Neural progenitor cell (in vitro differentiated cells): ENCODE measurements at regions not wholly inside any gene's neighbourhood (a gene's known extent, or its start where the extent isn't known, plus 50 kb on each side); places are given as distances from the start of the nearest gene placed in this dataset.

ENCODE experiments used
- DNase-seq: peaks from one replicate; pipeline ENCODE4 v3.0.0-alpha.2; 2016; ENCODE audit warnings: low spot score
- H2AFZ ChIP-seq: fragments of 200-600 bp; sonication (generic); replicated peaks from 2 replicates; pipeline ENCODE4 v1.6.1; 2016; ENCODE audit warnings: antibody characterized with exemption
- H3F3A ChIP-seq: fragments of 200-600 bp; sonication (generic); 2 replicates; pipeline ENCODE4 v1.6.1; 2016; ENCODE audit warnings: antibody characterized with exemption, low read depth
- H3K27ac ChIP-seq: fragments of 200-600 bp; sonication (generic); 2 replicates; pipeline ENCODE4 v1.5.1; 2016; ENCODE audit warnings: mild to moderate bottlenecking
- H3K27me3 ChIP-seq: fragments of 200-600 bp; sonication (generic); 2 replicates; pipeline ENCODE4 v1.6.1; 2016; ENCODE audit warnings: mild to moderate bottlenecking, moderate library complexity
- H3K36me3 ChIP-seq: fragments of 200-600 bp; sonication (generic); 2 replicates; pipeline ENCODE4 v1.5.1; 2016
- H3K4me1 ChIP-seq: fragments of 200-600 bp; sonication (generic); 2 replicates; pipeline ENCODE4 v1.6.1; 2016; ENCODE audit warnings: mixed run types
- H3K4me2 ChIP-seq: fragments of 200-600 bp; sonication (generic); 2 replicates; pipeline ENCODE4 v1.6.1; 2016
- H3K4me3 ChIP-seq: fragments of 200-600 bp; sonication (generic); 2 replicates; pipeline ENCODE4 v1.5.1; 2016
- H3K79me2 ChIP-seq: fragments of 200-600 bp; sonication (generic); 2 replicates; pipeline ENCODE4 v1.6.1; 2016; ENCODE audit warnings: low read depth
- H3K9ac ChIP-seq: fragments of 200-600 bp; sonication (generic); 2 replicates; pipeline ENCODE4 v1.6.1; 2016
- H3K9me3 ChIP-seq: fragments of 200-600 bp; sonication (generic); 2 replicates; pipeline ENCODE4 v1.5.1; 2016; ENCODE audit warnings: low read depth
- H4K20me1 ChIP-seq: fragments of 200-600 bp; sonication (generic); 2 replicates; pipeline ENCODE4 v1.6.1; 2016; ENCODE audit warnings: low read depth
- H3K27ac Mint-ChIP-seq: 3 replicates; pipeline ENCODE4 v1.8.0; 2021; ENCODE audit warnings: mixed read lengths
- H3K27me3 Mint-ChIP-seq: 2 replicates; pipeline ENCODE4 v1.8.0; 2022; ENCODE audit warnings: low read depth, mild to moderate bottlenecking, inconsistent platforms, moderate library complexity, mixed read lengths; ENCODE audit not compliant: insufficient read depth
- H3K36me3 Mint-ChIP-seq: 3 replicates; pipeline ENCODE4 v1.8.0; 2021; ENCODE audit warnings: mixed read lengths
- H3K4me1 Mint-ChIP-seq: 3 replicates; pipeline ENCODE4 v1.8.0; 2021; ENCODE audit warnings: mixed read lengths
- H3K4me3 Mint-ChIP-seq: 3 replicates; pipeline ENCODE4 v1.8.0; 2021; ENCODE audit warnings: mild to moderate bottlenecking, moderate library complexity, mixed read lengths
- H3K9me3 Mint-ChIP-seq: 3 replicates; pipeline ENCODE4 v1.8.0; 2020; ENCODE audit warnings: mixed read lengths
- CTCF ChIP-seq: fragments of 200-600 bp; sonication (generic); IDR thresholded peaks from 2 replicates; pipeline ENCODE4 v1.5.1; 2017; ENCODE audit warnings: antibody characterized with exemption, mild to moderate bottlenecking
- EZH2 ChIP-seq: fragments of 200-600 bp; sonication (generic); IDR thresholded peaks from 2 replicates; pipeline ENCODE4 v1.6.1; 2017; ENCODE audit warnings: antibody characterized with exemption, mild to moderate bottlenecking, moderate library complexity
- EZH2phosphoT487 ChIP-seq: fragments of 200-600 bp; sonication (generic); IDR thresholded peaks from 2 replicates; pipeline ENCODE4 v1.6.1; 2017; ENCODE audit warnings: antibody characterized with exemption

GRCh38 chr1:217331698-217332097 lies 299.2 kb downstream of the GPATCH2 start:
- Histone ChIP-seq H3K79me2 (no peaks in the 10 kb centered on the region), H2AFZ (no peak overlapping the region), H3K4me1 (no peaks in the 10 kb centered on the region), H4K20me1 (no peaks in the 10 kb centered on the region), H3K9ac (no peak overlapping the region), H3K36me3 (no peaks in the 10 kb centered on the region), H3K27ac (no peak overlapping the region), H3F3A (no peaks in the 10 kb centered on the region), H3K4me2 (no peak overlapping the region), H3K27me3 (no peaks in the 10 kb centered on the region), H3K4me3 (no peak overlapping the region), H3K9me3 (no peaks in the 10 kb centered on the region)
- H3K4me3 Mint-ChIP-seq = no peak overlapping the region
- H3K9me3 Mint-ChIP-seq = peaks cover 14% of the 10 kb centered on the region
- H3K36me3 Mint-ChIP-seq = no peaks in the 10 kb centered on the region
- H3K27me3 Mint-ChIP-seq = peaks cover 2% of the 10 kb centered on the region
- no peaks in the 10 kb centered on the region for H3K4me1 Mint-ChIP-seq
- DNase-seq = no peak
- no peak for TF ChIP-seq EZH2phosphoT487
- TF ChIP-seq EZH2 = no peak
- TF ChIP-seq CTCF = no peak
- H3K27ac Mint-ChIP-seq = no peak overlapping the region

- no peaks in the 10 kb centered on the region for H4K20me1 ChIP-seq
- no peak overlapping the region for H3K4me3 Mint-ChIP-seq
- H3K27me3 ChIP-seq = no peaks in the 10 kb centered on the region
- H3K36me3 ChIP-seq = no peaks in the 10 kb centered on the region
- no peak overlapping the region for H3K27ac ChIP-seq
- H3K79me2 ChIP-seq = no peaks in the 10 kb centered on the region
- TF ChIP-seq EZH2 (no peak), CTCF (no peak), EZH2phosphoT487 (no peak)
- no peak overlapping the region for H3K9ac ChIP-seq
- H3K27ac Mint-ChIP-seq = no peak overlapping the region
- no peak for DNase-seq
- no peaks in the 10 kb centered on the region for H3K9me3 ChIP-seq
- H3K4me1 ChIP-seq = no peaks in the 10 kb centered on the region
- no peak overlapping the region for H3K4me2 ChIP-seq
- H3K4me1 Mint-ChIP-seq = no peaks in the 10 kb centered on the region
- H3K4me3 ChIP-seq = no peak overlapping the region
- H3K9me3 Mint-ChIP-seq = peaks cover 14% of the 10 kb centered on the region
- H2AFZ ChIP-seq = no peak overlapping the region
- H3K27me3 Mint-ChIP-seq = peaks cover 2% of the 10 kb centered on the region
- no peaks in the 10 kb centered on the region for H3K36me3 Mint-ChIP-seq
- H3F3A ChIP-seq = no peaks in the 10 kb centered on the region
Measured at GRCh38 chr1:217327901-217328300, 303.0 kb downstream of the GPATCH2 start.

GRCh38 chr1:217322834-217323233 lies 308.1 kb downstream of the GPATCH2 start:
- Histone ChIP-seq H3K27me3 (no peaks in the 10 kb centered on the region), H3K9ac (no peak overlapping the region), H4K20me1 (no peaks in the 10 kb centered on the region), H2AFZ (no peak overlapping the region), H3K4me1 (no peaks in the 10 kb centered on the region), H3K9me3 (no peaks in the 10 kb centered on the region), H3K79me2 (no peaks in the 10 kb centered on the region), H3K4me2 (no peak overlapping the region), H3F3A (no peaks in the 10 kb centered on the region), H3K4me3 (no peak overlapping the region), H3K27ac (no peak overlapping the region), H3K36me3 (no peaks in the 10 kb centered on the region)
- TF ChIP-seq CTCF = no peak
- no peak for TF ChIP-seq EZH2
- no peak for TF ChIP-seq EZH2phosphoT487
- H3K4me1 Mint-ChIP-seq = no peaks in the 10 kb centered on the region
- H3K4me3 Mint-ChIP-seq = no peak overlapping the region
- H3K9me3 Mint-ChIP-seq = no peaks in the 10 kb centered on the region
- H3K36me3 Mint-ChIP-seq = no peaks in the 10 kb centered on the region
- DNase-seq = no peak
- H3K27ac Mint-ChIP-seq = no peak overlapping the region
- H3K27me3 Mint-ChIP-seq = no peaks in the 10 kb centered on the region

GRCh38 chr1:217315346-217315745 lies 315.5 kb downstream of the GPATCH2 start:
- H3K4me3 Mint-ChIP-seq = no peak overlapping the region
- Histone ChIP-seq H3K27me3 (no peaks in the 10 kb centered on the region), H3K4me3 (no peak overlapping the region), H3K4me2 (no peak overlapping the region), H3K27ac (no peak overlapping the region), H3K9me3 (no peaks in the 10 kb centered on the region), H3K9ac (no peak overlapping the region), H3K4me1 (no peaks in the 10 kb centered on the region), H4K20me1 (no peaks in the 10 kb centered on the region), H3F3A (no peaks in the 10 kb centered on the region), H2AFZ (no peak overlapping the region), H3K36me3 (no peaks in the 10 kb centered on the region), H3K79me2 (no peaks in the 10 kb centered on the region)
- TF ChIP-seq EZH2phosphoT487 (no peak), CTCF (no peak), EZH2 (no peak)
- no peaks in the 10 kb centered on the region for H3K27me3 Mint-ChIP-seq
- no peaks in the 10 kb centered on the region for H3K4me1 Mint-ChIP-seq
- no peak overlapping the region for H3K27ac Mint-ChIP-seq
- no peak for DNase-seq
- H3K9me3 Mint-ChIP-seq = no peaks in the 10 kb centered on the region
- no peaks in the 10 kb centered on the region for H3K36me3 Mint-ChIP-seq
